IMR-90 (cell line): ENCODE measurements at regions not wholly inside any gene's neighbourhood (a gene's known extent, or its start where the extent isn't known, plus 50 kb on each side); places are given as distances from the start of the nearest gene placed in this dataset.
A peak's percentile ranks its signal among the peaks of the same experiment; 100 is the strongest.

Experiments used
- BHLHE40 ChIP-seq: fragments of 150-350 bp; IDR thresholded peaks from 2 replicates; pipeline ENCODE4 v1.6.1; 2016; ENCODE audit warnings: mild to moderate bottlenecking, low read depth, low read length
- CEBPB ChIP-seq: IDR thresholded peaks from 2 replicates; pipeline ENCODE4 v1.6.1; 2012; ENCODE audit warnings: low read depth, low read length, improper control_type of control experiment
- FOS ChIP-seq: fragments of 150-350 bp; IDR thresholded peaks from 2 replicates; pipeline ENCODE4 v1.6.1; 2016; ENCODE audit warnings: low read depth, low read length
- MAZ ChIP-seq: IDR thresholded peaks from 2 replicates; pipeline ENCODE4 v1.6.1; 2012; ENCODE audit warnings: low read depth, mild to moderate bottlenecking, low read length, improper control_type of control experiment, moderate library complexity, borderline replicate concordance

GRCh38 chr7:155205368-155206317 is 92.0 kb upstream of the INSIG1 start (continued):
- TF ChIP-seq CEBPB (no peak), MAZ (peak; percentile 49; the same call in 1 of the 2 replicates), FOS (peak; percentile 84), BHLHE40 (peak; percentile 80)
